ENCODE measurements at regions not wholly inside any gene's neighbourhood (a gene's known extent, or its start where the extent isn't known, plus 50 kb on each side); places are given as distances from the start of the nearest gene placed in this dataset.
A peak's percentile ranks its signal among the peaks of the same experiment; 100 is the strongest.

GRCh38 chr4:94115687-94116086, 92.0 kb upstream of the SMARCAD1 start:
- intact Hi-C loops (cut with DNase I; ENCODE audit: low total_unique reads) = no loop called here
- Histone ChIP-seq H3K9me3 (no peaks in the 10 kb centered on the region), H3K27me3 (no peaks in the 10 kb centered on the region), H3K4me3 (no peak overlapping the region), H3K27ac (no peak overlapping the region), H3K4me1 (no peaks in the 10 kb centered on the region), H3K36me3 (no peaks in the 10 kb centered on the region)
- DNase-seq = no peak
- TF ChIP-seq, protein P1, sequence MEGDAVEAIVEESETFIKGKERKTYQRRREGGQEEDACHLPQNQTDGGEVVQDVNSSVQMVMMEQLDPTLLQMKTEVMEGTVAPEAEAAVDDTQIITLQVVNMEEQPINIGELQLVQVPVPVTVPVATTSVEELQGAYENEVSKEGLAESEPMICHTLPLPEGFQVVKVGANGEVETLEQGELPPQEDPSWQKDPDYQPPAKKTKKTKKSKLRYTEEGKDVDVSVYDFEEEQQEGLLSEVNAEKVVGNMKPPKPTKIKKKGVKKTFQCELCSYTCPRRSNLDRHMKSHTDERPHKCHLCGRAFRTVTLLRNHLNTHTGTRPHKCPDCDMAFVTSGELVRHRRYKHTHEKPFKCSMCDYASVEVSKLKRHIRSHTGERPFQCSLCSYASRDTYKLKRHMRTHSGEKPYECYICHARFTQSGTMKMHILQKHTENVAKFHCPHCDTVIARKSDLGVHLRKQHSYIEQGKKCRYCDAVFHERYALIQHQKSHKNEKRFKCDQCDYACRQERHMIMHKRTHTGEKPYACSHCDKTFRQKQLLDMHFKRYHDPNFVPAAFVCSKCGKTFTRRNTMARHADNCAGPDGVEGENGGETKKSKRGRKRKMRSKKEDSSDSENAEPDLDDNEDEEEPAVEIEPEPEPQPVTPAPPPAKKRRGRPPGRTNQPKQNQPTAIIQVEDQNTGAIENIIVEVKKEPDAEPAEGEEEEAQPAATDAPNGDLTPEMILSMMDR (IDR thresholded peaks at IDR 0.05) = no peak

- no peaks in the 10 kb centered on the region for H3K9me3 ChIP-seq
- H3K4me3 ChIP-seq = no peak overlapping the region
- no peak overlapping the region for H3K27ac ChIP-seq
- TF ChIP-seq, protein P1 (IDR thresholded peaks at IDR 0.05) = no peak
- DNase-seq = no peak
- no peaks in the 10 kb centered on the region for H3K4me1 ChIP-seq
- no peaks in the 10 kb centered on the region for H3K27me3 ChIP-seq
- H3K36me3 ChIP-seq = no peaks in the 10 kb centered on the region
- intact Hi-C loops (cut with DNase I; ENCODE audit: low total_unique reads) = no loop called here
Observed at GRCh38 chr4:94116842-94117241, 90.8 kb upstream of the SMARCAD1 start.

DNA sequence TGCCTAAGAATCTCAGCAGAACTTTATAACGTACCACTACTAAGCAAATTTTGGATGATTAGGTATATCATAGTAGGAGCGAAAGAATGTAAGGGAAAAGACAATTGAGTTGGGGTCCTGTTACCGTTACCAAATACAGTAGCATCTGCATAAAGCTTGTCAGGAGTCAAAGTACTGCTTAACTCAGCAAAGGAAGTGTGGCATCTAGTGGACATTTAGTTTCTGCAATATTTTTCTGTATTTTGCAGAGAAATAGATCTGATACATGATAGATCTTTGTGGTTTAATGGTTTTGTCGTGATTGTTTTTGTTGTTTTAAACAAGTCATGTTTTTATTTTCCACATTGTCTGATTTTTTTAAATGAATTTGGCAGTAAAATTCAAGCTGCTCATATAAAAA, 81.0 kb upstream of the SMARCAD1 start:
- TF ChIP-seq, protein P1 (IDR thresholded peaks at IDR 0.05) = no peak
- intact Hi-C loops (cut with DNase I; ENCODE audit: low total_unique reads) = no loop called here

GRCh38 chr4:94127707-94128328, 79.8 kb upstream of the SMARCAD1 start:
- intact Hi-C loops (cut with DNase I; ENCODE audit: low total_unique reads) = no loop called here

More for the DNA sequence above, 81.0 kb upstream of the SMARCAD1 start:
- H3K4me1 ChIP-seq = no peaks in the 10 kb centered on the region
- no peaks in the 10 kb centered on the region for H3K36me3 ChIP-seq
- H3K27ac ChIP-seq = no peak overlapping the region
- no peaks in the 10 kb centered on the region for H3K9me3 ChIP-seq
- no peak for DNase-seq
- no peaks in the 10 kb centered on the region for H3K27me3 ChIP-seq
- H3K4me3 ChIP-seq = no peak overlapping the region

DNA sequence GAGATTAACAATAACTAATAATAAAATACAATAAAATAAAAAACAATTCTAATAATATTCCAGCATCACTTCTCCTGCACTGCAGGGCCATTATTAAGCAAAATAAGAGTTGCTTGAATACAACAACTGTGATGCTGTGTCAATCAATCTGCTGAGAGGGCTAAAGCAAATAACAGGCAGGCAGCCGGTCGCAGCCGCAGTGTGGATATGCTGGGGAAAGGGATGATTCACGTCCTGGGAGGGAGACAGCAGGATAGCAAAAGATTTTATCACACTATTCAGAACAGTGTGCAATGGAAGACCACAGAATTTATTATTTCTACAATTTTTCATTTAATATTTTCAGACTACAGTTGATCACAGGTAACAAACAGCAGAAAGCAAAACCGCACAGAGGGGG, 76.5 kb upstream of the SMARCAD1 start:
- Histone ChIP-seq H3K4me1 (no peaks in the 10 kb centered on the region), H3K36me3 (no peaks in the 10 kb centered on the region), H3K9me3 (no peaks in the 10 kb centered on the region), H3K4me3 (no peak overlapping the region), H3K27me3 (no peaks in the 10 kb centered on the region), H3K27ac (no peak overlapping the region)
- intact Hi-C loops (cut with DNase I; ENCODE audit: low total_unique reads) = no loop called here
- TF ChIP-seq, protein P1 (IDR thresholded peaks at IDR 0.05) = no peak
- DNase-seq = no peak

More at GRCh38 chr4:94127707-94128328, 79.8 kb upstream of the SMARCAD1 start:
- Histone ChIP-seq H3K4me1 (no peaks in the 10 kb centered on the region), H3K36me3 (no peaks in the 10 kb centered on the region), H3K27ac (no peak overlapping the region), H3K4me3 (no peak overlapping the region), H3K9me3 (no peaks in the 10 kb centered on the region), H3K27me3 (no peaks in the 10 kb centered on the region)
- no peak for DNase-seq
- TF ChIP-seq, protein P1 (IDR thresholded peaks at IDR 0.05) = peak in 1 of 2 experiments; percentile 21

DNA sequence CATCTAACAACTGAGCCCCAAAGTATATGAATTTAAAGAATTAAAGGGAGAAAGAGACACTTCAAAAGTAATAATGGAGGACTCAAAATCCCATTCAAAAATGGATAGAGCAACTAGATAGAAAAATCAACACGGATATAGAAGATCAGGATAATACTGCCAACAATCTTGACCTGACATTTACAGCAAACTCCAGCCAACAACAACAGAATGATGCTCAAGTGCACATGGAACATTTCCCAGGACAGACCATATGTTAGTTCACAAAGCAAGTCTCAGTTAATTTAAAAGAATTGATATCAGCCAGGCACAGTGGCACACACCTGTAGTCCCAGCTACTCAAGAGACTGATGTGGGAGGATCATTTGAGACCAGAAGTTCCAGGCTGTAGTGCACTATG, 72.0 kb upstream of the SMARCAD1 start:
- Histone ChIP-seq H3K4me3 (no peak overlapping the region), H3K27ac (no peak overlapping the region), H3K9me3 (no peaks in the 10 kb centered on the region), H3K36me3 (no peaks in the 10 kb centered on the region), H3K4me1 (no peaks in the 10 kb centered on the region), H3K27me3 (no peaks in the 10 kb centered on the region)
- intact Hi-C loops (cut with DNase I; ENCODE audit: low total_unique reads) = no loop called here
- TF ChIP-seq, protein P1 (IDR thresholded peaks at IDR 0.05) = no peak
- DNase-seq = no peak
